Endometrial microvascular endothelial cells (primary cell): ENCODE measurements at regions not wholly inside any gene's neighbourhood (a gene's known extent, or its start where the extent isn't known, plus 50 kb on each side); places are given as distances from the start of the nearest gene placed in this dataset.
"Not testable (repeated sequence)": the region's sequence is repeated elsewhere in the genome, so short reads cannot be mapped to it uniquely, and the experiment has no call there.

ENCODE experiments used
- in situ Hi-C: cut with HindIII; loops from 2 replicates; pipeline ENCODE4 v1.10.0; 2017; ENCODE audit warnings: low sequenced_read_pairs, low pct_unique_long_range_greater_than_20kb; ENCODE audit errors: inconsistent ontology term

GRCh38 chr16:86949116-86949515 is 368.1 kb downstream of the C16orf95 start:
- in situ Hi-C loops = no loop called here

GRCh38 chr16:86949630-86950029 is 367.6 kb downstream of the C16orf95 start:
- in situ Hi-C loops = no loop called here

- in situ Hi-C loops = no loop called here
These were observed 366.0 kb downstream of the C16orf95 start for GRCh38 chr16:86951041-86951822.

GRCh38 chr16:86951831-86952598 is 365.2 kb downstream of the C16orf95 start:
- in situ Hi-C loops = no loop called here

- in situ Hi-C loops = no loop called here
These were observed 364.4 kb downstream of the C16orf95 start for GRCh38 chr16:86952769-86953168.

GRCh38 chr16:86953631-86954391 is 363.4 kb downstream of the C16orf95 start:
- in situ Hi-C loops = no loop called here

- in situ Hi-C loops = no loop called here
These were observed 361.9 kb downstream of the C16orf95 start for GRCh38 chr16:86955136-86955855.

GRCh38 chr16:86956437-86956836 is 360.8 kb downstream of the C16orf95 start:
- in situ Hi-C loops = no loop called here

GRCh38 chr16:86957662-86958198 is 359.5 kb downstream of the C16orf95 start:
- in situ Hi-C loops = not testable (repeated sequence)

- in situ Hi-C loops = no loop called here
These were observed 358.8 kb downstream of the C16orf95 start for GRCh38 chr16:86958423-86958822.

- in situ Hi-C loops = no loop called here
These were observed 358.0 kb downstream of the C16orf95 start for GRCh38 chr16:86959091-86959651.

- in situ Hi-C loops = no loop called here
These were observed 357.5 kb downstream of the C16orf95 start for GRCh38 chr16:86959729-86960128.

- in situ Hi-C loops = no loop called here
These were observed 356.9 kb downstream of the C16orf95 start for GRCh38 chr16:86960266-86960665.

- in situ Hi-C loops = no loop called here
These were observed 356.0 kb downstream of the C16orf95 start for GRCh38 chr16:86961171-86961601.

- in situ Hi-C loops = no loop called here
These were observed 354.9 kb downstream of the C16orf95 start for GRCh38 chr16:86962259-86962658.

GRCh38 chr16:86962913-86963312 is 354.3 kb downstream of the C16orf95 start:
- in situ Hi-C loops = no loop called here

- in situ Hi-C loops = no loop called here
These were observed 353.3 kb downstream of the C16orf95 start for GRCh38 chr16:86963600-86964575.
